Endodermal cell (in vitro differentiated cells): ENCODE measurements at regions not wholly inside any gene's neighbourhood (a gene's known extent, or its start where the extent isn't known, plus 50 kb on each side); places are given as distances from the start of the nearest gene placed in this dataset.

Source experiments
- DNase-seq: peaks from one replicate; pipeline ENCODE4 v3.0.0-alpha.2; 2017
- H3K27ac ChIP-seq: 2 replicates; pipeline ENCODE4 v1.5.1; 2013; ENCODE audit warnings: mild to moderate bottlenecking, low read depth, low read length, moderate library complexity
- H3K27me3 ChIP-seq: 2 replicates; pipeline ENCODE4 v1.6.1; 2013; ENCODE audit warnings: mild to moderate bottlenecking, low read length, moderate library complexity; ENCODE audit not compliant: insufficient read depth, control insufficient read depth, poor library complexity, severe bottlenecking
- H3K36me3 ChIP-seq: 2 replicates; pipeline ENCODE4 v1.7.0; 2013; ENCODE audit warnings: mild to moderate bottlenecking, low read length, moderate library complexity; ENCODE audit not compliant: control insufficient read depth, insufficient read depth
- H3K4me1 ChIP-seq: one replicate; pipeline ENCODE4 v1.7.0; 2013; ENCODE audit warnings: low read length; ENCODE audit not compliant: control insufficient read depth, insufficient read depth
- H3K4me3 ChIP-seq: 2 replicates; pipeline ENCODE4 v1.5.1; 2013; ENCODE audit warnings: mild to moderate bottlenecking, low read length, moderate library complexity
- H3K9ac ChIP-seq: 2 replicates; pipeline ENCODE4 v1.6.1; 2013; ENCODE audit warnings: mild to moderate bottlenecking, low read length, moderate library complexity; ENCODE audit not compliant: poor library complexity, severe bottlenecking; ENCODE audit errors: extremely low read depth
- H3K9me3 ChIP-seq: 2 replicates; pipeline ENCODE4 v1.6.1; 2013; ENCODE audit warnings: mild to moderate bottlenecking, low read length, moderate library complexity; ENCODE audit not compliant: control insufficient read depth
- H3K27ac Mint-ChIP-seq: 2 replicates; pipeline ENCODE4 v1.8.0; 2020; ENCODE audit warnings: mixed read lengths
- H3K27me3 Mint-ChIP-seq: 2 replicates; pipeline ENCODE4 v1.8.0; 2021; ENCODE audit warnings: mild to moderate bottlenecking, mixed read lengths; ENCODE audit not compliant: insufficient read depth
- H3K36me3 Mint-ChIP-seq: 2 replicates; pipeline ENCODE4 v1.8.0; 2020; ENCODE audit warnings: low read depth, mixed read lengths
- H3K4me1 Mint-ChIP-seq: 2 replicates; pipeline ENCODE4 v1.8.0; 2020; ENCODE audit warnings: mixed read lengths
- H3K4me3 Mint-ChIP-seq: 2 replicates; pipeline ENCODE4 v1.8.0; 2020; ENCODE audit warnings: mild to moderate bottlenecking, moderate library complexity, mixed read lengths
- H3K9me3 Mint-ChIP-seq: 2 replicates; pipeline ENCODE4 v1.8.0; 2020; ENCODE audit warnings: mild to moderate bottlenecking, mixed read lengths
- CTCF ChIP-seq: fragments of 200-600 bp; sonication (generic); conservative IDR thresholded peaks from 2 replicates; pipeline ENCODE4 v1.5.0; 2021; ENCODE audit warnings: antibody characterized with exemption, mild to moderate bottlenecking
- WGBS, 2 experiments: methylation state at CpG; one replicate each; pipeline versions ENCODE4 v1.1.5 to v1.1.7; 2013; ENCODE audit warnings: missing lambda C conversion rate in 2 of 2, mixed read lengths in 1 of 2; ENCODE audit not compliant: insufficient coverage in 1 of 2, insufficient read length in 1 of 2; 5-methylcytosine and 5-hydroxymethylcytosine counted together

- Histone ChIP-seq H3K4me1 (peaks cover 5% of the 10 kb centered on the region), H3K4me3 (no peak overlapping the region), H3K27ac (no peak overlapping the region), H3K9ac (no peak overlapping the region), H3K9me3 (no peaks in the 10 kb centered on the region), H3K27me3 (no peaks in the 10 kb centered on the region), H3K36me3 (no peaks in the 10 kb centered on the region)
- Mint-ChIP-seq H3K4me3 (no peak overlapping the region), H3K27me3 (no peaks in the 10 kb centered on the region), H3K4me1 (peaks cover 45% of the 10 kb centered on the region), H3K27ac (no peak overlapping the region), H3K9me3 (no peaks in the 10 kb centered on the region), H3K36me3 (no peaks in the 10 kb centered on the region)
- 88 to 96% methylated on average over 3 of the region's 3 CpGs for WGBS, 2 experiments
- TF ChIP-seq CTCF, result no peak
- no peak for DNase-seq
Measured at GRCh38 chr12:75891072-75891471, 140.5 kb downstream of the PHLDA1 start.

GRCh38 chr12:75890660-75891059 is 140.9 kb downstream of the PHLDA1 start:
- 96 to 100% methylated on average over 1 to 2 of the region's 2 CpGs for WGBS, 2 experiments
- H3K9ac ChIP-seq, result no peak overlapping the region
- no peak overlapping the region for H3K27ac ChIP-seq
- no peaks in the 10 kb centered on the region for H3K27me3 ChIP-seq
- no peak overlapping the region for H3K4me3 ChIP-seq
- no peak overlapping the region for H3K27ac Mint-ChIP-seq
- no peak for DNase-seq
- no peaks in the 10 kb centered on the region for H3K36me3 ChIP-seq
- H3K4me3 Mint-ChIP-seq, result no peak overlapping the region
- no peaks in the 10 kb centered on the region for H3K36me3 Mint-ChIP-seq
- H3K9me3 Mint-ChIP-seq, result no peaks in the 10 kb centered on the region
- no peaks in the 10 kb centered on the region for H3K27me3 Mint-ChIP-seq
- H3K4me1 ChIP-seq, result peaks cover 5% of the 10 kb centered on the region
- peaks cover 44% of the 10 kb centered on the region for H3K4me1 Mint-ChIP-seq
- no peak for TF ChIP-seq CTCF
- no peaks in the 10 kb centered on the region for H3K9me3 ChIP-seq

- Mint-ChIP-seq H3K27me3 (no peaks in the 10 kb centered on the region), H3K36me3 (no peaks in the 10 kb centered on the region), H3K4me3 (no peak overlapping the region), H3K9me3 (no peaks in the 10 kb centered on the region), H3K27ac (no peak overlapping the region), H3K4me1 (peaks cover 38% of the 10 kb centered on the region)
- no peak for TF ChIP-seq CTCF
- Histone ChIP-seq H3K9me3 (no peaks in the 10 kb centered on the region), H3K9ac (no peak overlapping the region), H3K4me1 (peaks cover 5% of the 10 kb centered on the region), H3K4me3 (no peak overlapping the region), H3K27me3 (no peaks in the 10 kb centered on the region), H3K27ac (no peak overlapping the region), H3K36me3 (no peaks in the 10 kb centered on the region)
- no peak for DNase-seq
Measured at GRCh38 chr12:75890141-75890540, 141.4 kb downstream of the PHLDA1 start.
